ENCODE measurements at regions not wholly inside any gene's neighbourhood (a gene's known extent, or its start where the extent isn't known, plus 50 kb on each side); places are given as distances from the start of the nearest gene placed in this dataset.
"Not testable (repeated sequence)": the region's sequence is repeated elsewhere in the genome, so short reads cannot be mapped to it uniquely, and the experiment has no call there.

DNA sequence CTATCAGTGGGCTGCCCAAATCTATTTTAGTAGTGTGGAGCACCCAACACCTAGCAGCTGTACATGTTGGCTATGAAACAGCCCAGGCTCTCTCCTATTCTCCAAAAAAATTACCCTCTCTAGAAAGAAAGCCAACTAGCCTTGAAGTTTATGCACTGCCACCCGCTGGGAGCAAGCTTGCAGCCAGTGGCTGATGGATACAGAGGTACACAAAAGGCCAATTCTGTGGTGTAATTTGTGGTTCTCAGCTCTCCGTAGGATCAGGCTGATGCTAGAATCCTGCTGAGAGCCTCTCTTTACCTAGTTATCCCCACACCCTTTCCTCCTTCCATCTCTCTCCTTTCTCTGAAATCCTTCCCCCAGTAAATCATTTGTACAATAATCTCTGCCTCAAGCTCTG, 1120.7 kb downstream of the DIAPH3 start:
- H3K9me3 ChIP-seq, result no peaks in the 10 kb centered on the region
- H3K27ac ChIP-seq, result no peak overlapping the region
- no peaks in the 10 kb centered on the region for H3K4me1 ChIP-seq (ENCODE audit: control insufficient read depth in 1 of 2, low read depth in 2 of 2)
- H3K36me3 ChIP-seq, result no peaks in the 10 kb centered on the region
- DNase-seq (ENCODE audit: low spot score) (no peak), ATAC-seq (ENCODE audit: insufficient number of reproducible peaks, low FRiP score, low read depth) (no peak)
- no peaks in the 10 kb centered on the region for H3K27me3 ChIP-seq (replicated peaks; ENCODE audit: insufficient read depth)
- H3K4me3 ChIP-seq, result no peak overlapping the region
- TF ChIP-seq, protein P1, sequence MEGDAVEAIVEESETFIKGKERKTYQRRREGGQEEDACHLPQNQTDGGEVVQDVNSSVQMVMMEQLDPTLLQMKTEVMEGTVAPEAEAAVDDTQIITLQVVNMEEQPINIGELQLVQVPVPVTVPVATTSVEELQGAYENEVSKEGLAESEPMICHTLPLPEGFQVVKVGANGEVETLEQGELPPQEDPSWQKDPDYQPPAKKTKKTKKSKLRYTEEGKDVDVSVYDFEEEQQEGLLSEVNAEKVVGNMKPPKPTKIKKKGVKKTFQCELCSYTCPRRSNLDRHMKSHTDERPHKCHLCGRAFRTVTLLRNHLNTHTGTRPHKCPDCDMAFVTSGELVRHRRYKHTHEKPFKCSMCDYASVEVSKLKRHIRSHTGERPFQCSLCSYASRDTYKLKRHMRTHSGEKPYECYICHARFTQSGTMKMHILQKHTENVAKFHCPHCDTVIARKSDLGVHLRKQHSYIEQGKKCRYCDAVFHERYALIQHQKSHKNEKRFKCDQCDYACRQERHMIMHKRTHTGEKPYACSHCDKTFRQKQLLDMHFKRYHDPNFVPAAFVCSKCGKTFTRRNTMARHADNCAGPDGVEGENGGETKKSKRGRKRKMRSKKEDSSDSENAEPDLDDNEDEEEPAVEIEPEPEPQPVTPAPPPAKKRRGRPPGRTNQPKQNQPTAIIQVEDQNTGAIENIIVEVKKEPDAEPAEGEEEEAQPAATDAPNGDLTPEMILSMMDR (IDR thresholded peaks at IDR 0.05), result no peak

DNA sequence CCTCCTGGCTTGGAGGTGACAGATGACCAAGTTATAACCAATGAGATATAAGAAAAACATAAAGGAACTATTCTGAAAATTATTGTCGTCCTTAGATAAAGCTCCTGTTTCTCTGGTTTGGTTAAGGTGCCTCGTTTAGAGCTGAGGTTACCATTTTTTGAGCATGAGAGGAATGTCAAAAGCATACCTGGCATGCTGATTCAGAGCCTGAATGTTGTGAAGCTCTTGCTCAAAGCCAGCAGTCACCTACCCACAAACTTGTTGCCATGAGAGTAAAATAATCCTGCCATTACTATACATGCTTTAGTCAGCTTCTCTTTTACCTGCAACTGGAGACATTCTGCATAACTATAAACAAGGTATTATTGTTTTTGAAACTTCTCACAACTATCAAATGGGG, 1116.2 kb downstream of the DIAPH3 start:
- ATAC-seq (ENCODE audit: insufficient number of reproducible peaks, low FRiP score, low read depth), result no peak
- no peaks in the 10 kb centered on the region for H3K4me1 ChIP-seq (ENCODE audit: control insufficient read depth in 1 of 2, low read depth in 2 of 2)
- H3K9me3 ChIP-seq, result no peaks in the 10 kb centered on the region
- H3K36me3 ChIP-seq, result no peaks in the 10 kb centered on the region
- DNase-seq (ENCODE audit: low spot score), result no peak
- TF ChIP-seq, protein P1 (IDR thresholded peaks at IDR 0.05), result no peak
- H3K4me3 ChIP-seq, result no peak overlapping the region
- no peak overlapping the region for H3K27ac ChIP-seq
- no peaks in the 10 kb centered on the region for H3K27me3 ChIP-seq (replicated peaks; ENCODE audit: insufficient read depth)

DNA sequence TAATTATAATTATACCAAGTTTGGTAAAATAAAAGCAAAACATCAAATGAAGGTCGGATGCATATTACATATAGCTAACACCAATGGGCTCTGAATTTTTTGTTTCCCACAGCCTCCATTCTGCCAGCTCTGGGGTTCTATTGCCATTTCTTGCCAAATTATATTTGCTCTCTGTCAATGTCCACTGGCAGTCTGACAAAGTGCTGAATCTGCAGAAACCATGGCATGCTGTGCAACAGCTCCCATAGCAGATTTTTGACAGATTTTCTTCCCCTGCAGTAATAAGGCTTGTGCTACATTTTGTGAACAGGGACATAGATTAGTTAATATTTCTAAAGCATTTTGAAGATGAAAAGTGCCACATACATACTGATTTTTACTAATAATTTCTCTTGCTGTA, 1102.1 kb downstream of the DIAPH3 start:
- no peaks in the 10 kb centered on the region for H3K36me3 ChIP-seq
- no peak overlapping the region for H3K27ac ChIP-seq
- TF ChIP-seq, protein P1 (IDR thresholded peaks at IDR 0.05), result no peak
- no peaks in the 10 kb centered on the region for H3K27me3 ChIP-seq (replicated peaks; ENCODE audit: insufficient read depth)
- H3K4me1 ChIP-seq (ENCODE audit: control insufficient read depth in 1 of 2, low read depth in 2 of 2), result no peaks in the 10 kb centered on the region
- DNase-seq (ENCODE audit: low spot score) (no peak), ATAC-seq (ENCODE audit: insufficient number of reproducible peaks, low FRiP score, low read depth) (no peak)
- H3K9me3 ChIP-seq, result no peaks in the 10 kb centered on the region
- no peak overlapping the region for H3K4me3 ChIP-seq

DNA sequence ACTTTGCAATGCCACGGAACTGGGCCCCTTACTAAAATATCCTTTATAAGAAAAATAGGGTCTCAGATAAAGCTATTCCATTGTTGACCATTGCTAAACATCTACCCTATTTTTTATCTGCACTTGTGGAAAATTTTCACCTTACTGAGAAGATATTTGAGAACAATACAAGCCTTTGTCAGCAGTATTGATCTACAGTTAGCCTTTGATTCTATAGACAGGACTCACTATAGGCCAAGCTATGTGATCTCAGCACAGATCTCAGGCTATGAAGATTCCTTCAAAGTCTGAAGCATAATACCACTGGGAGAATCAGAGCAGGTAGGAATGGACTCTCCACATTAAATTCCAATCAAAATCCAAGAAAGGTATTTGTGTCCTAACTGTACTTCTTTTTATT, 1099.7 kb downstream of the DIAPH3 start:
- H3K9me3 ChIP-seq, result no peaks in the 10 kb centered on the region
- ATAC-seq (ENCODE audit: insufficient number of reproducible peaks, low FRiP score, low read depth), result no peak
- TF ChIP-seq, protein P1 (IDR thresholded peaks at IDR 0.05), result no peak
- no peaks in the 10 kb centered on the region for H3K27me3 ChIP-seq (replicated peaks; ENCODE audit: insufficient read depth)
- H3K4me3 ChIP-seq, result no peak overlapping the region
- H3K4me1 ChIP-seq (ENCODE audit: control insufficient read depth in 1 of 2, low read depth in 2 of 2), result no peaks in the 10 kb centered on the region
- H3K27ac ChIP-seq, result no peak overlapping the region
- H3K36me3 ChIP-seq, result no peaks in the 10 kb centered on the region
- DNase-seq (ENCODE audit: low spot score), result no peak

DNA sequence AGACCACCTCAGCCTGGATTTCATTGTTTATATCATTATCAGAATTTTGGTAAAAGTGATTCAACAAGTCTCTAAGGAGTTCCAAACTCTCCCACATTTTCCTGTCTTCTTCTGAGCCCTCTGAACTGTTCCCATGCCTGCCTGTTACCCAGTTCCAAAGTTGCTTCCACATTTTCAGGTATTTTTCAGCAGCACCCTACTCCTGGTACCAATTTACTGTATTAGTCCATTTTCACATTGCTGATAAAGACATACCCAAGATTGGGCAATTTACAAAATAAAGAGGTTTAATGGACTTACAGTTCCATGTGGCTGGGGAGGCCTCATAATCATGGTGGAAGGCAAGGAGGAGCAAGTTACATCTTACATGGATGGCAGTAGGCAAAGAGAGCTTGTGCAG, 1087.3 kb downstream of the DIAPH3 start:
- not testable (repeated sequence) for DNase-seq (ENCODE audit: low spot score); H3K27me3 ChIP-seq (replicated peaks; ENCODE audit: insufficient read depth); ATAC-seq (ENCODE audit: insufficient number of reproducible peaks, low FRiP score, low read depth); H3K27ac ChIP-seq; H3K36me3 ChIP-seq; H3K4me1 ChIP-seq (ENCODE audit: control insufficient read depth in 1 of 2, low read depth in 2 of 2); H3K9me3 ChIP-seq; H3K4me3 ChIP-seq

DNA sequence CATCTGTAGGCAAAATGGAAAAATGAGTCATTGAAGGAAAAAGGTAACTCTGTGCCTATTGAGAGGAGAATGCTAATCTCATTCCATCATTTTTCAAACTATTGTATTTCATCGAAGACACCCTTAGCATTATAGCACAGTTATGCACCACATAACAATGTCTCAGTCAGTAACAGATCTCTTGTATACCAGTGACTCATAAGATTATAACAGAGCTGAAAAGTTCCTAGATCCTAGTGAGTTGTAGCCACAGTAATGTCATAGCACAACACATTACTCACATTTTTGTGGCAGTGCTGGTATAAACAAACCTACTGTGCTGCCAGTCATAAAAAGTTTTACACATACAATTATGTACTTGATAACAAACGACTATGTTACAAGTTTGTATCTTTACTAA, 1077.6 kb downstream of the DIAPH3 start:
- Histone ChIP-seq H3K4me1 (ENCODE audit: control insufficient read depth in 1 of 2, low read depth in 2 of 2) (no peaks in the 10 kb centered on the region), H3K27me3 (replicated peaks; ENCODE audit: insufficient read depth) (no peaks in the 10 kb centered on the region), H3K36me3 (no peaks in the 10 kb centered on the region), H3K27ac (no peak overlapping the region), H3K9me3 (no peaks in the 10 kb centered on the region), H3K4me3 (no peak overlapping the region)
- ATAC-seq (ENCODE audit: insufficient number of reproducible peaks, low FRiP score, low read depth) (no peak), DNase-seq (ENCODE audit: low spot score) (no peak)
- TF ChIP-seq, protein P1 (IDR thresholded peaks at IDR 0.05), result no peak

All from thoracic aorta (tissue), 2 donors.